ENCODE measurements at regions not wholly inside any gene's neighbourhood (a gene's known extent, or its start where the extent isn't known, plus 50 kb on each side); places are given as distances from the start of the nearest gene placed in this dataset.

- no peak for TF ChIP-seq CTCF (IDR thresholded peaks at IDR 0.05; ENCODE audit: low read depth, low read length, missing input control)
- no peak for TF ChIP-seq SP1 (IDR thresholded peaks at IDR 0.05)
- TF ChIP-seq, protein P1, sequence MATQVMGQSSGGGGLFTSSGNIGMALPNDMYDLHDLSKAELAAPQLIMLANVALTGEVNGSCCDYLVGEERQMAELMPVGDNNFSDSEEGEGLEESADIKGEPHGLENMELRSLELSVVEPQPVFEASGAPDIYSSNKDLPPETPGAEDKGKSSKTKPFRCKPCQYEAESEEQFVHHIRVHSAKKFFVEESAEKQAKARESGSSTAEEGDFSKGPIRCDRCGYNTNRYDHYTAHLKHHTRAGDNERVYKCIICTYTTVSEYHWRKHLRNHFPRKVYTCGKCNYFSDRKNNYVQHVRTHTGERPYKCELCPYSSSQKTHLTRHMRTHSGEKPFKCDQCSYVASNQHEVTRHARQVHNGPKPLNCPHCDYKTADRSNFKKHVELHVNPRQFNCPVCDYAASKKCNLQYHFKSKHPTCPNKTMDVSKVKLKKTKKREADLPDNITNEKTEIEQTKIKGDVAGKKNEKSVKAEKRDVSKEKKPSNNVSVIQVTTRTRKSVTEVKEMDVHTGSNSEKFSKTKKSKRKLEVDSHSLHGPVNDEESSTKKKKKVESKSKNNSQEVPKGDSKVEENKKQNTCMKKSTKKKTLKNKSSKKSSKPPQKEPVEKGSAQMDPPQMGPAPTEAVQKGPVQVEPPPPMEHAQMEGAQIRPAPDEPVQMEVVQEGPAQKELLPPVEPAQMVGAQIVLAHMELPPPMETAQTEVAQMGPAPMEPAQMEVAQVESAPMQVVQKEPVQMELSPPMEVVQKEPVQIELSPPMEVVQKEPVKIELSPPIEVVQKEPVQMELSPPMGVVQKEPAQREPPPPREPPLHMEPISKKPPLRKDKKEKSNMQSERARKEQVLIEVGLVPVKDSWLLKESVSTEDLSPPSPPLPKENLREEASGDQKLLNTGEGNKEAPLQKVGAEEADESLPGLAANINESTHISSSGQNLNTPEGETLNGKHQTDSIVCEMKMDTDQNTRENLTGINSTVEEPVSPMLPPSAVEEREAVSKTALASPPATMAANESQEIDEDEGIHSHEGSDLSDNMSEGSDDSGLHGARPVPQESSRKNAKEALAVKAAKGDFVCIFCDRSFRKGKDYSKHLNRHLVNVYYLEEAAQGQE (IDR thresholded peaks at IDR 0.05): no peak
- TF ChIP-seq FOXA1 (IDR thresholded peaks at IDR 0.05): no peak
- TF ChIP-seq ZBTB33 (IDR thresholded peaks at IDR 0.05): no peak
- no peak for TF ChIP-seq RAD21 (IDR thresholded peaks at IDR 0.05)
- TF ChIP-seq, protein P2, sequence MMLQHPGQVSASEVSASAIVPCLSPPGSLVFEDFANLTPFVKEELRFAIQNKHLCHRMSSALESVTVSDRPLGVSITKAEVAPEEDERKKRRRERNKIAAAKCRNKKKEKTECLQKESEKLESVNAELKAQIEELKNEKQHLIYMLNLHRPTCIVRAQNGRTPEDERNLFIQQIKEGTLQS (IDR thresholded peaks at IDR 0.05): no peak
- no peak for TF ChIP-seq GABPA (IDR thresholded peaks at IDR 0.05 in 1 of 2, conservative IDR thresholded peaks at IDR 0.05 in 1 of 2)
- no peak for TF ChIP-seq RXRA (IDR thresholded peaks at IDR 0.05)
- TF ChIP-seq YY1 (IDR thresholded peaks at IDR 0.05): no peak
- no peak for TF ChIP-seq JUND (IDR thresholded peaks at IDR 0.05)
Measured at GRCh38 chr1:4086085-4086850, 186.2 kb upstream of the C1orf174 start.
